H1 (cell line): ENCODE measurements at regions not wholly inside any gene's neighbourhood (a gene's known extent, or its start where the extent isn't known, plus 50 kb on each side); places are given as distances from the start of the nearest gene placed in this dataset.

Source experiments
- CBX8 ChIP-seq: fragments of 300-800, 300-1000 bp; sonication (generic); IDR thresholded peaks from 2 replicates; pipeline ENCODE4 v1.7.1; 2016; ENCODE audit warnings: low read depth, low read length, borderline replicate concordance

DNA sequence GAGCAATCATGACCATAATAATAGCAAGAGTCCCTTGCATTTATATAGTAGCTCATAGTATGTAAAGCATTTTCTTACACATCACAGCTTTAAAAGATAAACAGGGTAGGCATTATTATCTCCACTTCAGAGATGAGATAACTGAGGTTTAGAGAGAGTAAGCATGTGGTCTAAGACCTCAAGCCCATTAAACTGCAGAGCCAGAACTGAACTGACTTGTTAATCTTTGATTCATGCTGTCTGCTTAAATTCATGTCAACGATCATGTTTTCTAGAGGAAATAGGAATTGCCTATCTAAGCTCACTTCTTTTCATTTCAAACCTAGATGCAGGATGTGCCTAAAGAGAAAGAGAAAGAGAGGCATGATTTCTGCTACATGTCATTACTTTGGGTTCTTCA, 524.8 kb downstream of the PTPRC start (continued):
- TF ChIP-seq CBX8: no peak
